SK-N-SH (cell line): ENCODE measurements at regions not wholly inside any gene's neighbourhood (a gene's known extent, or its start where the extent isn't known, plus 50 kb on each side); places are given as distances from the start of the nearest gene placed in this dataset.
"Not testable (repeated sequence)": the region's sequence is repeated elsewhere in the genome, so short reads cannot be mapped to it uniquely, and the experiment has no call there.

ENCODE experiments used
- CTCF ChIA-PET: fragments of 300-600, 350-600 bp; formaldehyde crosslinking; extraction: SDS; loops from one replicate; lab custom pipeline; 2021; lab: Yijun Ruan, JAX
- POLR2A ChIA-PET: fragments of 350-600 bp; sonication (Branson Sonifier 250); formaldehyde crosslinking; extraction: SDS; loops from one replicate; lab custom pipeline; 2020; ENCODE audit warnings: antibody characterized with exemption, inconsistent platforms; lab: Yijun Ruan, JAX
- DNase-seq: peaks from one replicate; pipeline ENCODE4 v3.0.0; 2012
- H2AFZ ChIP-seq: fragments of 200-600 bp; sonication (generic); 2 replicates; pipeline ENCODE4 v1.8.1; 2016; ENCODE audit warnings: antibody characterized with exemption, mild to moderate bottlenecking, low read depth
- H3F3A ChIP-seq: fragments of 200-600 bp; sonication (generic); replicated peaks from 2 replicates; pipeline ENCODE3; 2016; ENCODE audit warnings: antibody characterized with exemption, mild to moderate bottlenecking; ENCODE audit not compliant: insufficient read depth
- H3K27ac ChIP-seq, 2 experiments: fragments of 200-500 bp in 1 of 2; fragments of 200-600 bp in 1 of 2; sonication (Bioruptor generic) in 1 of 2; sonication (generic), shearing (Covaris generic) in 1 of 2; 2 replicates each; pipeline versions ENCODE4 v1.5.1 to v1.6.1; 2014 to 2016; ENCODE audit warnings: low read depth in 2 of 2, inconsistent platforms in 1 of 2, low read length in 1 of 2, mild to moderate bottlenecking in 1 of 2, mixed read lengths in 1 of 2
- H3K27me3 ChIP-seq: fragments of 200-600 bp; sonication (generic), shearing (Covaris generic); 2 replicates; pipeline ENCODE4 v1.6.1; 2016; ENCODE audit warnings: mixed run types; ENCODE audit not compliant: insufficient read depth
- H3K36me3 ChIP-seq, 2 experiments: fragments of 200-500 bp in 1 of 2; fragments of 200-600 bp in 1 of 2; sonication (Bioruptor generic) in 1 of 2; sonication (generic) in 1 of 2; replicated peaks in 1 of 2; 2 replicates each; pipeline versions ENCODE3 to v1.5.1; 2014 to 2016; ENCODE audit warnings: low read length in 1 of 2, mild to moderate bottlenecking in 1 of 2; ENCODE audit not compliant: insufficient read depth in 2 of 2, control insufficient read depth in 1 of 2
- H3K4me1 ChIP-seq, 2 experiments: fragments of 200-500 bp in 1 of 2; fragments of 200-600 bp in 1 of 2; sonication (Bioruptor generic) in 1 of 2; sonication (generic), shearing (Covaris generic) in 1 of 2; 2 replicates each; pipeline versions ENCODE4 v1.5.1 to v1.6.1; 2014 to 2016; ENCODE audit warnings: low read depth in 1 of 2, low read length in 1 of 2, mixed run types in 1 of 2; ENCODE audit not compliant: insufficient read depth in 2 of 2, control insufficient read depth in 1 of 2
- H3K4me2 ChIP-seq: fragments of 200-600 bp; sonication (generic), shearing (Covaris generic); 2 replicates; pipeline ENCODE4 v1.6.1; 2017; ENCODE audit warnings: mixed run types
- H3K4me3 ChIP-seq, 2 experiments: fragments of 200-500 bp in 1 of 2; fragments of 200-600 bp in 1 of 2; sonication (Bioruptor generic) in 1 of 2; sonication (generic), shearing (Covaris generic) in 1 of 2; 2 replicates each; pipeline versions ENCODE4 v1.5.1 to v1.8.1; 2014 to 2016; ENCODE audit warnings: low read depth in 2 of 2, inconsistent platforms in 1 of 2, low read length in 1 of 2, mild to moderate bottlenecking in 1 of 2, mixed read lengths in 1 of 2, moderate library complexity in 1 of 2
- H3K79me2 ChIP-seq: fragments of 200-600 bp; sonication (generic); 2 replicates; pipeline ENCODE4 v1.8.1; 2017; ENCODE audit warnings: mild to moderate bottlenecking; ENCODE audit not compliant: insufficient read depth
- H3K9ac ChIP-seq: fragments of 200-600 bp; sonication (generic); 2 replicates; pipeline ENCODE4 v1.6.1; 2017; ENCODE audit warnings: mixed run types
- H3K9me2 ChIP-seq: fragments of 200-600 bp; sonication (generic); 2 replicates; pipeline ENCODE4 v1.6.1; 2017; ENCODE audit warnings: mixed run types
- H3K9me3 ChIP-seq: fragments of 200-600 bp; sonication (generic); 2 replicates; pipeline ENCODE4 v1.6.1; 2017; ENCODE audit warnings: mixed run types, mild to moderate bottlenecking, moderate library complexity
- H4K20me1 ChIP-seq: fragments of 200-600 bp; sonication (generic); 2 replicates; pipeline ENCODE4 v1.6.1; 2017; ENCODE audit warnings: mild to moderate bottlenecking, mixed run types; ENCODE audit not compliant: insufficient read depth
- CTCF ChIP-seq: fragments of 200-600 bp; sonication (generic); IDR thresholded peaks from 2 replicates; pipeline ENCODE4 v1.6.1; 2017; ENCODE audit warnings: antibody characterized with exemption, mild to moderate bottlenecking, moderate library complexity
- ELF1 ChIP-seq: IDR thresholded peaks from 2 replicates; pipeline ENCODE4 v1.4.0; 2012
- EZH2phosphoT487 ChIP-seq: fragments of 200-600 bp; sonication (generic); IDR thresholded peaks from 2 replicates; pipeline ENCODE4 v1.6.1; 2017; ENCODE audit warnings: low read depth, mixed run types, mild to moderate bottlenecking, antibody characterized with exemption, moderate library complexity, borderline replicate concordance
- FOXJ3 ChIP-seq: sonication (generic); formaldehyde crosslinking; IDR thresholded peaks from 2 replicates; pipeline ENCODE4 v1.5.1; 2020; ENCODE audit warnings: mild to moderate bottlenecking, missing genetic modification reagents
- JUND ChIP-seq: IDR thresholded peaks from 2 replicates; pipeline ENCODE4 v1.4.0; 2012
- MXI1 ChIP-seq: IDR thresholded peaks from 2 replicates; pipeline ENCODE4 v1.6.1; 2012; ENCODE audit warnings: mild to moderate bottlenecking, low read depth, low read length, improper control_type of control experiment
- RAD21 ChIP-seq: IDR thresholded peaks from 2 replicates; pipeline ENCODE4 v1.6.1; 2012; ENCODE audit warnings: mild to moderate bottlenecking, low read length
- RCOR1 ChIP-seq: fragments of 150-350 bp; IDR thresholded peaks from 2 replicates; pipeline ENCODE4 v1.6.1; 2017; ENCODE audit warnings: antibody characterized with exemption, low read length
- SMC3 ChIP-seq: IDR thresholded peaks from 2 replicates; pipeline ENCODE4 v1.6.1; 2012; ENCODE audit warnings: low read depth, low read length, improper control_type of control experiment
- TEAD4 ChIP-seq: IDR thresholded peaks from 2 replicates; pipeline ENCODE4 v1.4.0; 2012; ENCODE audit warnings: mild to moderate bottlenecking, borderline replicate concordance; ENCODE audit not compliant: insufficient read depth
- USF1 ChIP-seq: IDR thresholded peaks from 2 replicates; pipeline ENCODE4 v1.4.0; 2012; ENCODE audit warnings: low read depth, borderline replicate concordance
- YY1 ChIP-seq: IDR thresholded peaks from 2 replicates; pipeline ENCODE4 v1.4.0; 2012; ENCODE audit warnings: low read depth, mild to moderate bottlenecking
- WGBS: methylation state at CpG from one replicate; pipeline ENCODE4 v1.1.6; 2017; ENCODE audit warnings: low lambda C conversion rate; 5-methylcytosine and 5-hydroxymethylcytosine counted together

DNA sequence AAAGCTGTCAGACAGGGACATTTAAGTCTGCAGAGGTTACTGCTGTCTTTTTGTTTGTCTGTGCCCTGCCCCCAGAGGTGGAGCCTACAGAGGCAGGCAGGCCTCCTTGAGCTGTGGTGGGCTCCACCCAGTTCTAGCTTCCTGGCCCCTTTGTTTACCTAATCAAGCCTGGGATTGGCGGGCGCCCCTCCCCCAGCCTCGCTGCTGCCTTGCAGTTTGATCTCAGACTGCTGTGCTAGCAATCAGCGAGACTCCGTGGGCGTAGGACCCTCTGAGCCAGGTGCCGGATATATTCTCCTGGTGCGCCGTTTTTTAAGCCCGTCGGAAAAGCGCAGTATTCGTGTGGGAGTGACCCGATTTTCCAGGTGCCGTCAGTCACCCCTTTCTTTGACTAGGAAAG, 185.9 kb upstream of the MAGEC2 start:
- H3K4me3 ChIP-seq, H3K27ac ChIP-seq, CTCF ChIA-PET, H3K36me3 ChIP-seq, DNase-seq, POLR2A ChIA-PET, H3K79me2 ChIP-seq, H3K9me2 ChIP-seq, H3K4me2 ChIP-seq, H3F3A ChIP-seq, H3K9ac ChIP-seq, H3K4me1 ChIP-seq, H2AFZ ChIP-seq, H3K27me3 ChIP-seq, H3K9me3 ChIP-seq, H4K20me1 ChIP-seq: not testable (repeated sequence)
- WGBS: 30% methylated on average over 6 of the region's 15 CpGs

- Histone ChIP-seq H3K9ac (no peak overlapping the region), H2AFZ (no peak overlapping the region), H3K27ac (no peak overlapping the region), H3K9me3 (no peaks in the 10 kb centered on the region), H3K4me1 (no peaks in the 10 kb centered on the region), H3K9me2 (no peaks in the 10 kb centered on the region), H3K4me3 (no peak overlapping the region), H4K20me1 (no peaks in the 10 kb centered on the region), H3K36me3 (no peaks in the 10 kb centered on the region), H3K27me3 (no peaks in the 10 kb centered on the region), H3F3A (no peaks in the 10 kb centered on the region), H3K79me2 (no peaks in the 10 kb centered on the region), H3K4me2 (no peak overlapping the region)
- ChIA-PET CTCF (no interaction called here), POLR2A (no interaction called here)
- TF ChIP-seq EZH2phosphoT487 (no peak), ELF1 (no peak), USF1 (no peak), MXI1 (no peak), YY1 (no peak), FOXJ3 (CRISPR knock-in tag) (no peak), CTCF (no peak), TEAD4 (no peak), RAD21 (no peak)
- WGBS: 8% methylated on average over 5 of the region's 5 CpGs
- no peak for DNase-seq
These were observed 158.4 kb upstream of the MAGEC2 start for GRCh38 chrX:142363501-142363900.

GRCh38 chrX:142359331-142359730, 154.2 kb upstream of the MAGEC2 start:
- H3F3A ChIP-seq: no peaks in the 10 kb centered on the region
- no peak overlapping the region for H3K4me3 ChIP-seq
- no peak for DNase-seq
- H3K4me1 ChIP-seq: no peaks in the 10 kb centered on the region
- H3K9me2 ChIP-seq: no peaks in the 10 kb centered on the region
- POLR2A ChIA-PET: no interaction called here
- CTCF ChIA-PET: no interaction called here
- no peak overlapping the region for H3K4me2 ChIP-seq
- H3K9ac ChIP-seq: no peak overlapping the region
- no peaks in the 10 kb centered on the region for H3K79me2 ChIP-seq
- 8% methylated on average over 2 of the region's 2 CpGs for WGBS
- TF ChIP-seq SMC3 (no peak), JUND (no peak), FOXJ3 (CRISPR knock-in tag) (no peak), RCOR1 (no peak)
- H2AFZ ChIP-seq: no peak overlapping the region
- no peak overlapping the region for H3K27ac ChIP-seq
- H3K36me3 ChIP-seq: no peaks in the 10 kb centered on the region
- no peaks in the 10 kb centered on the region for H3K27me3 ChIP-seq
- H4K20me1 ChIP-seq: no peaks in the 10 kb centered on the region
- H3K9me3 ChIP-seq: no peaks in the 10 kb centered on the region
